PC-9 (cell line): ENCODE measurements at regions not wholly inside any gene's neighbourhood (a gene's known extent, or its start where the extent isn't known, plus 50 kb on each side); places are given as distances from the start of the nearest gene placed in this dataset.
A peak's percentile ranks its signal among the peaks of the same experiment; 100 is the strongest.

Source experiments
- BruUV-seq: library from RNA; stranded (reverse); fragments of 400-500 nt; replicated peaks from 2 replicates; lab custom pipeline; 2021; lab: Mats Ljungman, UMichigan
- CTCF ChIA-PET: fragments of 300-600 bp; sonication (Branson Sonifier 250); formaldehyde crosslinking; loops from one replicate; lab custom pipeline; 2022; ENCODE audit warnings: antibody characterized with exemption; lab: Charles Lee
- POLR2A ChIA-PET: fragments of 300-600 bp; sonication (Branson Sonifier 250); formaldehyde crosslinking; loops from one replicate; lab custom pipeline; 2022; ENCODE audit warnings: antibody characterized with exemption; ENCODE audit not compliant: unreplicated experiment; lab: Charles Lee
- DNase-seq, 2 experiments: peaks; one replicate each; pipeline versions ENCODE4 v3.0.0 to v3.0.0-alpha.2; 2015 to 2022; ENCODE audit warnings: mixed read lengths in 1 of 2
- H2AFZ ChIP-seq: fragments of 200-600 bp; sonication (generic); 2 replicates; pipeline ENCODE4 v1.8.1; 2017; ENCODE audit warnings: antibody characterized with exemption
- H3F3A ChIP-seq: fragments of 200-600 bp; sonication (generic); 2 replicates; pipeline ENCODE4 v1.8.1; 2017; ENCODE audit warnings: antibody characterized with exemption, mild to moderate bottlenecking, low read depth; ENCODE audit not compliant: insufficient read depth
- H3K27ac ChIP-seq: fragments of 200-600 bp; sonication (generic); 2 replicates; pipeline ENCODE4 v1.6.1; 2016; ENCODE audit warnings: mixed run types
- H3K27me3 ChIP-seq: fragments of 200-600 bp; sonication (generic); 2 replicates; pipeline ENCODE4 v1.6.1; 2016; ENCODE audit warnings: low read depth, mixed run types; ENCODE audit not compliant: insufficient read depth
- H3K36me3 ChIP-seq: fragments of 200-600 bp; sonication (generic); 2 replicates; pipeline ENCODE4 v1.6.1; 2016; ENCODE audit warnings: low read depth, mixed run types
- H3K4me1 ChIP-seq: fragments of 200-600 bp; sonication (generic); replicated peaks from 2 replicates; pipeline ENCODE4 v1.6.1; 2016; ENCODE audit warnings: mixed run types; ENCODE audit not compliant: insufficient read depth
- H3K4me2 ChIP-seq: fragments of 200-600 bp; sonication (generic); 2 replicates; pipeline ENCODE4 v1.6.1; 2017; ENCODE audit warnings: mixed run types
- H3K4me3 ChIP-seq: fragments of 200-600 bp; sonication (generic); 2 replicates; pipeline ENCODE4 v1.6.1; 2016; ENCODE audit warnings: mixed run types
- H3K79me2 ChIP-seq: fragments of 200-600 bp; sonication (generic); 2 replicates; pipeline ENCODE4 v1.6.1; 2017; ENCODE audit warnings: low read depth, mixed run types
- H3K9me2 ChIP-seq: fragments of 200-600 bp; sonication (generic); 2 replicates; pipeline ENCODE4 v1.8.1; 2017; ENCODE audit warnings: mild to moderate bottlenecking; ENCODE audit not compliant: insufficient read depth
- H3K9me3 ChIP-seq: fragments of 200-600 bp; sonication (generic); 2 replicates; pipeline ENCODE4 v1.8.1; 2016; ENCODE audit warnings: low read depth; ENCODE audit not compliant: insufficient read depth
- H4K20me1 ChIP-seq: fragments of 200-600 bp; sonication (generic); 2 replicates; pipeline ENCODE4 v1.8.1; 2017; ENCODE audit not compliant: insufficient read depth
- EZH2 ChIP-seq: fragments of 200-600 bp; sonication (generic); IDR thresholded peaks from 2 replicates; pipeline ENCODE4 v1.8.0; 2017; ENCODE audit warnings: antibody characterized with exemption, low read depth
- intact Hi-C: fragments of 100-400 bp; cut with micrococcal nuclease; formaldehyde crosslinking; loops from one replicate; pipeline ENCODE4 v1.10.0; 2022; ENCODE audit not compliant: unreplicated experiment
- TF ChIP-seq, protein P1 (sequence below): fragments of 200-600 bp; sonication (generic); conservative IDR thresholded peaks from 2 replicates; pipeline ENCODE4 v1.6.1; 2017; ENCODE audit warnings: mixed run types, antibody characterized with exemption, mild to moderate bottlenecking, moderate library complexity

DNA sequence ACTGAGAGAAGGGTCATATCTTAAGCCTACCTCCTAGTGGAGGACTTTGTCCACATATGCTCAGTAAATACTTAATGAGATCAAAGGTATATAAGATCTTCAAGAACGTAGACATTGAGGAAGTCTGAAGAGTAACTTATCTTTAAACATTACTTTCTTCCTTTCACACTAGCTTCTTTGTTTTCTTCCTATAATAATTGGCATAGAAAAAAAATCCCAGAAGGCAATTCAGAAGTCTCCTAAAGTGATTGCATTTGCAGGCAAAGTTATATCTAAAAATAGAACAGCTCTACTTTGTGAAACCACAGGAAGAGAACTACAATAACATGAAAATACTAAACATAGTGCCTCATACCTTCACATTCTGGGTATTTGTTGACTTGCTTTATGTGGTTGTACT is 150.4 kb downstream of the PPP1R3A start:
- H3K9me2 ChIP-seq = no peaks in the 10 kb centered on the region
- no peak overlapping the region for H3K4me3 ChIP-seq
- intact Hi-C loops = no loop called here
- H3K79me2 ChIP-seq = no peaks in the 10 kb centered on the region
- DNase-seq = no peak
- no peaks in the 10 kb centered on the region for H4K20me1 ChIP-seq
- H2AFZ ChIP-seq = peak overlapping the region; percentile 17; the same call in 1 of the 2 replicates
- TF ChIP-seq, protein P1, sequence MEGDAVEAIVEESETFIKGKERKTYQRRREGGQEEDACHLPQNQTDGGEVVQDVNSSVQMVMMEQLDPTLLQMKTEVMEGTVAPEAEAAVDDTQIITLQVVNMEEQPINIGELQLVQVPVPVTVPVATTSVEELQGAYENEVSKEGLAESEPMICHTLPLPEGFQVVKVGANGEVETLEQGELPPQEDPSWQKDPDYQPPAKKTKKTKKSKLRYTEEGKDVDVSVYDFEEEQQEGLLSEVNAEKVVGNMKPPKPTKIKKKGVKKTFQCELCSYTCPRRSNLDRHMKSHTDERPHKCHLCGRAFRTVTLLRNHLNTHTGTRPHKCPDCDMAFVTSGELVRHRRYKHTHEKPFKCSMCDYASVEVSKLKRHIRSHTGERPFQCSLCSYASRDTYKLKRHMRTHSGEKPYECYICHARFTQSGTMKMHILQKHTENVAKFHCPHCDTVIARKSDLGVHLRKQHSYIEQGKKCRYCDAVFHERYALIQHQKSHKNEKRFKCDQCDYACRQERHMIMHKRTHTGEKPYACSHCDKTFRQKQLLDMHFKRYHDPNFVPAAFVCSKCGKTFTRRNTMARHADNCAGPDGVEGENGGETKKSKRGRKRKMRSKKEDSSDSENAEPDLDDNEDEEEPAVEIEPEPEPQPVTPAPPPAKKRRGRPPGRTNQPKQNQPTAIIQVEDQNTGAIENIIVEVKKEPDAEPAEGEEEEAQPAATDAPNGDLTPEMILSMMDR = no peak
- no peak for TF ChIP-seq EZH2
- H3K36me3 ChIP-seq = no peaks in the 10 kb centered on the region
- ChIA-PET POLR2A (interaction anchor here (0.6 kb wide), 1 partner anchor 556 kb away, joined by 3 read pairs; no protein-coding TSS in a partner anchor), CTCF (interaction anchor here (0.6 kb wide), 1 partner anchor 313 kb away, joined by 3 read pairs; no protein-coding TSS in a partner anchor)
- H3K27me3 ChIP-seq = no peaks in the 10 kb centered on the region
- no peaks in the 10 kb centered on the region for H3K9me3 ChIP-seq
- H3K4me2 ChIP-seq = no peak overlapping the region
- no peaks in the 10 kb centered on the region for H3K4me1 ChIP-seq
- no peaks in the 10 kb centered on the region for H3F3A ChIP-seq
- BruUV-seq = no TSS peak
- no peak overlapping the region for H3K27ac ChIP-seq

DNA sequence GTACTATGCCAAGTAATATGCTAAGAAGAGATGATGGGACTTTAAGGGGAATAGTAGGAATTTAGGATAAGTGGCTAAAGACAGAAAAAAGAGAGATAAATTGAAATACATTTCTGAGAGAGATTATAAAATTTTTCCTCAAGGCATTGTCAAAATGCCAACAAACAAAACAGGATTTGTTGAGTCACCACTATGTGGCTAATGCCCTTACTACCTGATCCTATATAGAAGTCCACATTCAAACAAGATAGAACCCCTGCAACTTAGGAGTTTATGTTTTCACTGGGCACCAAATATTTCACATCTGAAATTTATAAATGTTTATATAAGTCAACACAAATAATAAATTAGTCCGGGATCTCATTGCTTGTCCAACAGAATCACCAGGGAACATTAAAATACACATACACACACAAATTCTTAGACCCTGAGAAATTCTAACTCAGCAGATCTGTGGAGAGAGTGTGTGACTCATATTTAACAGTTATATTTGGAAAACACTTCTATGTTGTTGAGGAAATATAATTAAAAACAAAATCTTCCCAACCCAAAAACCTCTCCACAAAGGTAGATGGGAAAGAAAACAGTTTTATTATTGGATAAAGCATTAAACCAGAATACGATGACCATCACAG is 154.3 kb downstream of the PPP1R3A start:
- H2AFZ ChIP-seq = peak overlapping the region; percentile 6; the same call in 1 of the 2 replicates
- POLR2A ChIA-PET = no interaction called here
- intact Hi-C loops = no loop called here
- no peaks in the 10 kb centered on the region for H3K79me2 ChIP-seq
- TF ChIP-seq, protein P1 = no peak
- TF ChIP-seq EZH2 = no peak
- DNase-seq = no peak
- no peaks in the 10 kb centered on the region for H3K36me3 ChIP-seq
- H4K20me1 ChIP-seq = no peaks in the 10 kb centered on the region
- no peaks in the 10 kb centered on the region for H3K9me2 ChIP-seq
- no peak overlapping the region for H3K4me3 ChIP-seq
- H3F3A ChIP-seq = no peaks in the 10 kb centered on the region
- no peaks in the 10 kb centered on the region for H3K27me3 ChIP-seq
- H3K27ac ChIP-seq = no peak overlapping the region
- no peaks in the 10 kb centered on the region for H3K9me3 ChIP-seq
- no TSS peak for BruUV-seq
- H3K4me2 ChIP-seq = no peak overlapping the region
- CTCF ChIA-PET = no interaction called here
- H3K4me1 ChIP-seq = no peaks in the 10 kb centered on the region

DNA sequence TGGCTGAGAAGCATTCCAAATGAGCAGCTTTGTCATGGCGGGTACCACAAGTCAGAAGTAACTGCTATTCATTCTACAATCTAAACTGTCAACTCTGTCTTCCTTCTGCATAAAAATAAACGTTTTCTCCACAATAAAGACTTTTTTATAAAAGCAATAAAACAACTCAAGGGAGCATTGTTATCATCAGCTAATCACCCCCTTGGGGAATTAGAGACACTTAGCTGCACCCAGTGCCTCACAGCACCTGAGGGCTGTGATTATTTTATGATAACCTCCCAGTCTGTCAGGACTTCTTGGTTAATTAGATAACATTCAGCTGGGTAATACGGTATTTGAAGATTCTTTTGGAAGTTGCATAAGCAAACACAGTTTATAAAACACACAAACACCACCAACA is 155.6 kb downstream of the PPP1R3A start:
- Histone ChIP-seq H3K9me3 (no peaks in the 10 kb centered on the region), H3F3A (no peaks in the 10 kb centered on the region), H3K27ac (no peak overlapping the region), H3K4me2 (no peak overlapping the region), H3K9me2 (no peaks in the 10 kb centered on the region), H3K27me3 (no peaks in the 10 kb centered on the region), H3K36me3 (no peaks in the 10 kb centered on the region), H4K20me1 (no peaks in the 10 kb centered on the region), H2AFZ (no peak overlapping the region; the same call in 1 of the 2 replicates), H3K79me2 (no peaks in the 10 kb centered on the region), H3K4me1 (no peaks in the 10 kb centered on the region), H3K4me3 (no peak overlapping the region)
- CTCF ChIA-PET = no interaction called here
- no peak for DNase-seq
- POLR2A ChIA-PET = no interaction called here
- TF ChIP-seq, protein P1 = no peak
- no peak for TF ChIP-seq EZH2
- no TSS peak for BruUV-seq
- intact Hi-C loops = no loop called here
